Ovary (tissue), 1 donor: ENCODE measurements at regions not wholly inside any gene's neighbourhood (a gene's known extent, or its start where the extent isn't known, plus 50 kb on each side); places are given as distances from the start of the nearest gene placed in this dataset.
"Not testable (repeated sequence)": the region's sequence is repeated elsewhere in the genome, so short reads cannot be mapped to it uniquely, and the experiment has no call there.

Source experiments
- EP300 ChIP-seq: sonication (generic); formaldehyde crosslinking; IDR thresholded peaks from one replicate; pipeline ENCODE4 v1.6.1; 2017; ENCODE audit warnings: antibody characterized with exemption
- POLR2A ChIP-seq: fragments of 450-650 bp; IDR thresholded peaks from one replicate; pipeline ENCODE4 v1.6.1; 2017; ENCODE audit warnings: antibody characterized with exemption, mild to moderate bottlenecking, moderate library complexity

DNA sequence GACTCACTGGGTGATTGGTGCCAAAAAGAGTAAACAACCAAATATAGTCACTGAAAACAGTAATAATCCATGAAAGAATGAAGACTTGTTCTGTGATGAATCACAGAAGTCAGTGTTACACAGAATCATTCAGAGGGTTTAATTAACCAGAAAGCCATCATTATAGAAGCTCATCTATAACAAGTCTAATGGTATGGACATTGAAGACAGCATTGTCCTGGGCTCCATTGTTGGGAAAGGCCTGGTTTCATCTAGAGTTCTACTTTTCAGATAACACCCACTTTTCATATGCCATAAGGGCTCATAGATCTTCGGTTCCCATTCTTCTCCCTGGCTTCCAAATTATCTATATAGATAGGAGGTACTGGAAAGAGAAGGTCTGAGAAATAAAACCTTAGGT is 80.3 kb upstream of the ZWINT start:
- not testable (repeated sequence) for TF ChIP-seq POLR2A, EP300
